ENCODE measurements at regions not wholly inside any gene's neighbourhood (a gene's known extent, or its start where the extent isn't known, plus 50 kb on each side); places are given as distances from the start of the nearest gene placed in this dataset.
A peak's percentile ranks its signal among the peaks of the same experiment; 100 is the strongest.

GRCh38 chr17:5817475-5818395 is 233.4 kb upstream of the NLRP1 start:
- no peak overlapping the region for H3K4me3 ChIP-seq
- H3K36me3 ChIP-seq = no peaks in the 10 kb centered on the region
- no peaks in the 10 kb centered on the region for H3K27me3 ChIP-seq
- DNase-seq = no peak
- H3K9me3 ChIP-seq = no peaks in the 10 kb centered on the region

DNA sequence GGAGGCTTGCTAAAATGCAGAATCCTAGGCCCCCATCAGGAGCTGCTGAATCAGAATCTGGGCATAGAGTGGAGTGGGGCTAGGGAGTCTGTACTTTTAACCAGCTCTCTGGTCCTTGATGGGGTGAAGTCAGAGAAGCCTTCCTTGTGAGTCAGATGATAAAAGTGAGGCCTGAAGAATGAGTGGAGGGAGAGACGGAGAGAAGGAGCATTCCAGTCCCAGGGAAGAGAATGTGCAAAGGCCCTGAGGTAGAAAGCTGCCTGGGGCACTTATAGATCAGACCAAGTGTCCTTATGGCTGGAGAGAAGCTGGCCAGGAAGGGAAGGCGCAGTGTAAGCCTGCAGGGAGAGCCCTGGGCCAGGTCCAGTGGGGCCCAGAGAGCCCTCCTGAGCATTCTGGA is 235.1 kb upstream of the NLRP1 start:
- H3K36me3 ChIP-seq = no peaks in the 10 kb centered on the region
- no peaks in the 10 kb centered on the region for H3K9me3 ChIP-seq
- H3K4me3 ChIP-seq = no peak overlapping the region
- DNase-seq = no peak
- no peaks in the 10 kb centered on the region for H3K27me3 ChIP-seq

- no peak for DNase-seq
- Histone ChIP-seq H3K4me3 (no peak overlapping the region), H3K36me3 (no peaks in the 10 kb centered on the region), H3K9me3 (no peaks in the 10 kb centered on the region), H3K27me3 (no peaks in the 10 kb centered on the region)
Observed at GRCh38 chr17:5819921-5820685, 235.8 kb upstream of the NLRP1 start.

DNA sequence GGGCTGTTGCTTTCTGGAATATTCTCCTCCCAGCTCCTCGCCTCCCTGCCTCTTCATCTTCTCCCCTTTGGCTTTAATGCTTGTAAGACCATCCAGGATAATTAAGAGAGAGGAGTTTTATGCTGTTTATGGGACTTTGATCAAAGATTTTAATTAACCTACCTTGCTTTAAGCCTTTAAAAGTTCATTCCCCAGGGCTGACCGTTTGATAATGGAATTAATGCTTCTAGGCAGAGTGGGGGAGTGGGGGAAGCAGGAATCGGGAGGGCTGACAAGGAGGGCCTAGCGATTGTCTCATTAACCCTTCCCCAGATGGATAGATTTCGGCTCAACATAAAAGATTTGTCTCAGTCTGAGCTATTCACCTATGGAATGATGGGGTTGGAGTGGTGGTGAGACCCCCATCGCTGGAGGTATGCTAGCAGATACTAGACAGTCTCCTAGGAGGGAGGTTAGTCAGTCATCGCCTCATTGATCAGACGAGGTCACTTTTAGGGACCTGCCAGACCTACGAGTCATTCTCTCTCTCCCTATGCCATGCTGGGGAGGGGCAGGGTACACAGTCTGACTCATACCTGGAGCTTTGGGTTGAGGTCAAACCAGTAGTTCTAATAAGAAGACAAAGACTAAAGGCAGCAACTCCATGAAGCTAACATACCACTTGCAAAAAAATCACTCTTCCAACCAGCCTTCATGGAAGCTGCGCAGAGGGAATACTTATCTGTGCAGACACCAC is 236.6 kb upstream of the NLRP1 start:
- DNase-seq = peak; percentile 60
- no peaks in the 10 kb centered on the region for H3K27me3 ChIP-seq
- H3K4me3 ChIP-seq = no peak overlapping the region
- H3K36me3 ChIP-seq = no peaks in the 10 kb centered on the region
- no peaks in the 10 kb centered on the region for H3K9me3 ChIP-seq

GRCh38 chr17:5821803-5822202 is 237.5 kb upstream of the NLRP1 start:
- Histone ChIP-seq H3K36me3 (no peaks in the 10 kb centered on the region), H3K9me3 (no peaks in the 10 kb centered on the region), H3K27me3 (no peaks in the 10 kb centered on the region), H3K4me3 (no peak overlapping the region)
- no peak for DNase-seq

GRCh38 chr17:5822281-5823060 is 238.2 kb upstream of the NLRP1 start:
- Histone ChIP-seq H3K27me3 (no peaks in the 10 kb centered on the region), H3K9me3 (peaks cover 1% of the 10 kb centered on the region; the same call in 1 of the 2 replicates), H3K36me3 (no peaks in the 10 kb centered on the region), H3K4me3 (no peak overlapping the region)
- DNase-seq = no peak

GRCh38 chr17:5823219-5823618 is 238.9 kb upstream of the NLRP1 start:
- H3K9me3 ChIP-seq = peaks cover 2% of the 10 kb centered on the region; the same call in 1 of the 2 replicates
- no peaks in the 10 kb centered on the region for H3K36me3 ChIP-seq
- no peaks in the 10 kb centered on the region for H3K27me3 ChIP-seq
- H3K4me3 ChIP-seq = no peak overlapping the region
- DNase-seq = no peak

GRCh38 chr17:5825717-5826330 is 241.5 kb upstream of the NLRP1 start:
- Histone ChIP-seq H3K9me3 (peaks cover 2% of the 10 kb centered on the region; the same call in 1 of the 2 replicates), H3K27me3 (no peaks in the 10 kb centered on the region), H3K4me3 (no peak overlapping the region), H3K36me3 (no peaks in the 10 kb centered on the region)
- DNase-seq = peak; percentile 35

- DNase-seq = no peak
- H3K9me3 ChIP-seq = peaks cover 2% of the 10 kb centered on the region; the same call in 1 of the 2 replicates
- no peaks in the 10 kb centered on the region for H3K27me3 ChIP-seq
- H3K36me3 ChIP-seq = no peaks in the 10 kb centered on the region
- H3K4me3 ChIP-seq = no peak overlapping the region
Observed at GRCh38 chr17:5826384-5826783, 242.1 kb upstream of the NLRP1 start.

DNA sequence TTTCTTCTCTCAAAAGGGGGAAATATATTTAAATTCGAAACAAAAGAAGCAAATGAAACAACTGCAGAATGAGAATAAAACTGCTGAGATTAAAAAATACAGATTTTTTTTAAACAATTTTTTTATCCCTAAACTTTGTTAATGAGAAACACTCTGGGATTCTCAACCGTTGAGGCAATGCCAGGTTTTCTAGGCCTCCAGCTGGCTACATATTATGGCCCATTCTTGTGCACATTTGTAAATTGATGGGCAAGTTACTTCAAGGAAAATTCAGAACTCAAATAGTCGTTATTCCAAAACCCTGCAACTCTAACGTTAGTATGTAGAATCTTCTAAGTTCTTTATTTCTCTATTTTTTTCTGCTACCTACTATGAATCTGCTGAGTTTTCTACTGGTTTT is 239.3 kb upstream of the WSCD1 start:
- Histone ChIP-seq H3K36me3 (no peaks in the 10 kb centered on the region), H3K9me3 (peaks cover 2% of the 10 kb centered on the region; the same call in 1 of the 2 replicates), H3K4me3 (no peak overlapping the region), H3K27me3 (no peaks in the 10 kb centered on the region)
- DNase-seq = no peak

- Histone ChIP-seq H3K4me3 (no peak overlapping the region), H3K36me3 (no peaks in the 10 kb centered on the region), H3K27me3 (no peaks in the 10 kb centered on the region), H3K9me3 (no peaks in the 10 kb centered on the region)
- no peak for DNase-seq
Observed at GRCh38 chr17:5832886-5833285, 237.3 kb upstream of the WSCD1 start.

DNA sequence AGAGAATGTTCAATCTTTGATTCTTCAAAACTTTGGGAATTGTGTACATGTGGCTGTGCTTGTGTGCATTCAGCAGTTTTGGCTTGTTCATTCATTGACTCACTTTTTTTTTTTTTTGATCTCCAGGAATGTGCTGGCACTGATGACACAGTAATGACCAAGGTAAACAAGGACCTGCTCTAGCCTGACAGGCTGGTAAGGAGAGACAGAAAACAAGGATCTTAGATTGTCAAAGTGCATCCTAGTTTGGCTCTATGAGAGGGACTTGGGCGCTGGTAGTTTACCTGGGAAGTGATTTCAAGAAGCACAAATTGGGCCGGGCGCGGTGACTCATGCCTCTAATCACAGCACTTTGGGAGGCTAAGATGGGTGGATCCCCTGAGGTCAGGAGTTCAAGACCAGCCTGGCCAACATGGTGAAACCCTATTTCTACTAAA is 233.1 kb upstream of the WSCD1 start:
- DNase-seq = peak; percentile 1
- Histone ChIP-seq H3K4me3 (no peak overlapping the region), H3K9me3 (no peaks in the 10 kb centered on the region), H3K36me3 (no peaks in the 10 kb centered on the region), H3K27me3 (no peaks in the 10 kb centered on the region)

- Histone ChIP-seq H3K27me3 (no peaks in the 10 kb centered on the region), H3K36me3 (no peaks in the 10 kb centered on the region), H3K4me3 (no peak overlapping the region), H3K9me3 (no peaks in the 10 kb centered on the region)
- DNase-seq = no peak
Observed at GRCh38 chr17:5838661-5839300, 231.4 kb upstream of the WSCD1 start.

GRCh38 chr17:5840811-5841446 is 229.2 kb upstream of the WSCD1 start:
- Histone ChIP-seq H3K36me3 (no peaks in the 10 kb centered on the region), H3K27me3 (no peaks in the 10 kb centered on the region)
- DNase-seq = no peak

GRCh38 chr17:5841862-5842261 is 228.3 kb upstream of the WSCD1 start:
- Histone ChIP-seq H3K9me3 (no peaks in the 10 kb centered on the region), H3K4me3 (no peak overlapping the region), H3K36me3 (no peaks in the 10 kb centered on the region), H3K27me3 (no peaks in the 10 kb centered on the region)
- DNase-seq = no peak

More at GRCh38 chr17:5840811-5841446, 229.2 kb upstream of the WSCD1 start:
- H3K9me3 ChIP-seq = no peaks in the 10 kb centered on the region
- H3K4me3 ChIP-seq = no peak overlapping the region

All from MG63 (cell line).